ENCODE measurements at regions not wholly inside any gene's neighbourhood (a gene's known extent, or its start where the extent isn't known, plus 50 kb on each side); places are given as distances from the start of the nearest gene placed in this dataset.

DNA sequence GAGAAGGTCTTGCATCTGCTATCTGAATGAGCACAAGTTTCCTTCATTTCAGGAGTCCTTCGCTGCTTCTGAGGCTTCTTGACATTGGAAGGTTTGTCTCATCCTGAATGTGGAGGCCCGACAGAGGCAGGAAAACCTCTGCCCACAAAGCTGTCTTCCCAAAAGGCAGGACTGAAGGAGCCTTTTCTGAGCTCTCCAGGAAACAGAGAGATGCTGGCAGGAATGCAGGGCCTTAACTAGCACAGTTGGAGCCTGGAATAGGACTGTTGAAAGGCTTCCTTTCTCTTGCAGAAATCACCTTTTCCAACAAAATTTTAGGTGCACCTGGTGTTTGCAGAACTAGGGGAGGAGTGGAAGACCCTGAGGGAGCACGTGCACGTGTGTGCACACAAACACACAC is 637.4 kb upstream of the MKI67 start:
- Mint-ChIP-seq H3K4me1 (no peaks in the 10 kb centered on the region), H3K27ac (no peak overlapping the region), H3K9me3 (no peaks in the 10 kb centered on the region), H3K4me3 (no peak overlapping the region), H3K27me3 (ENCODE audit: low read depth, poor library complexity) (peaks cover 4% of the 10 kb centered on the region), H3K36me3 (ENCODE audit: low read depth) (no peaks in the 10 kb centered on the region)
- TF ChIP-seq, protein P1, sequence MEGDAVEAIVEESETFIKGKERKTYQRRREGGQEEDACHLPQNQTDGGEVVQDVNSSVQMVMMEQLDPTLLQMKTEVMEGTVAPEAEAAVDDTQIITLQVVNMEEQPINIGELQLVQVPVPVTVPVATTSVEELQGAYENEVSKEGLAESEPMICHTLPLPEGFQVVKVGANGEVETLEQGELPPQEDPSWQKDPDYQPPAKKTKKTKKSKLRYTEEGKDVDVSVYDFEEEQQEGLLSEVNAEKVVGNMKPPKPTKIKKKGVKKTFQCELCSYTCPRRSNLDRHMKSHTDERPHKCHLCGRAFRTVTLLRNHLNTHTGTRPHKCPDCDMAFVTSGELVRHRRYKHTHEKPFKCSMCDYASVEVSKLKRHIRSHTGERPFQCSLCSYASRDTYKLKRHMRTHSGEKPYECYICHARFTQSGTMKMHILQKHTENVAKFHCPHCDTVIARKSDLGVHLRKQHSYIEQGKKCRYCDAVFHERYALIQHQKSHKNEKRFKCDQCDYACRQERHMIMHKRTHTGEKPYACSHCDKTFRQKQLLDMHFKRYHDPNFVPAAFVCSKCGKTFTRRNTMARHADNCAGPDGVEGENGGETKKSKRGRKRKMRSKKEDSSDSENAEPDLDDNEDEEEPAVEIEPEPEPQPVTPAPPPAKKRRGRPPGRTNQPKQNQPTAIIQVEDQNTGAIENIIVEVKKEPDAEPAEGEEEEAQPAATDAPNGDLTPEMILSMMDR (IDR thresholded peaks at IDR 0.05): no peak
- DNase-seq: no peak

DNA sequence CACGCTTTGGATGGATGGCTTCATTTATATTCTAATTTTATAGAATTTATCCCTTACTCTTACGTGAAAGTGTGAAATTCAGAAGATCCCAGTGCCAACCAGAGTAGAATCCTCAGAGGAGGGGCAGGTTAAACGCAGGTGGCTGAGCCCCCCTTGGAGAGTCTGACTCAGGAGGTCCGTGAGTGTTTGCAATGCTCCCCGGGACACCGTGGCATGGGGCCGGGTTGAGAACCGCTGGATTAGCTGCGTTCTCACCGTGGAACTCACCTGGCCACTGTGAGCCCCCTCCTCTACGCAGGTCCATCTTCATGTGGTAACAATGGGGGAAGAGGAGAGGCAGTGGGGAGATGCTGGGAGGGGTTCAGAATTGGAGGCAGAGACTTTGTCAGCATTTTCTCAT is 638.0 kb upstream of the MKI67 start:
- no peaks in the 10 kb centered on the region for H3K9me3 Mint-ChIP-seq
- no peaks in the 10 kb centered on the region for H3K4me1 Mint-ChIP-seq
- peaks cover 4% of the 10 kb centered on the region for H3K27me3 Mint-ChIP-seq (ENCODE audit: low read depth, poor library complexity)
- no peak for DNase-seq
- no peaks in the 10 kb centered on the region for H3K36me3 Mint-ChIP-seq (ENCODE audit: low read depth)
- TF ChIP-seq, protein P1 (IDR thresholded peaks at IDR 0.05): no peak
- no peak overlapping the region for H3K27ac Mint-ChIP-seq
- no peak overlapping the region for H3K4me3 Mint-ChIP-seq

DNA sequence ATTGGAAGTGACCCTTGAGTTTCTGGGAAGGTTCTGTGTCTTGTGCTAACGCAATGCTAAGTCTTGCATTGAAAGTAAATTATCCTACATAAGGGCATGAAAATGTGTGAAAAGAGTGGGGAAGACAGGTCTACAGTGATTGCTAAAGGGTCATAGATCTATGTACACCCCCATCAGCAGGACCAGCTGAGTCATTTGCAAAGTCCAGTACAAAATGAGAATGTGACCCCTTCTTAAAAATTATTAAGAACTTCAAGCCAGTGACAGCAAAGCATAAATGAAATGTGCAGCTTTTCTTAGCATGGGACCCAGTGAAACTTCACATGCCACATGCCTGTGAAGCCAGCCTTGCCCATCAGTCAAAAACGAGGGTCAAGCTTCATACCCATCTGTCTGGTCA is 640.7 kb upstream of the MKI67 start:
- H3K4me3 Mint-ChIP-seq: no peak overlapping the region
- H3K27ac Mint-ChIP-seq: no peak overlapping the region
- H3K4me1 Mint-ChIP-seq: no peaks in the 10 kb centered on the region
- H3K27me3 Mint-ChIP-seq (ENCODE audit: low read depth, poor library complexity): peaks cover 5% of the 10 kb centered on the region
- no peak for DNase-seq
- peaks cover 7% of the 10 kb centered on the region for H3K9me3 Mint-ChIP-seq
- H3K36me3 Mint-ChIP-seq (ENCODE audit: low read depth): no peaks in the 10 kb centered on the region
- TF ChIP-seq, protein P1 (IDR thresholded peaks at IDR 0.05): no peak

DNA sequence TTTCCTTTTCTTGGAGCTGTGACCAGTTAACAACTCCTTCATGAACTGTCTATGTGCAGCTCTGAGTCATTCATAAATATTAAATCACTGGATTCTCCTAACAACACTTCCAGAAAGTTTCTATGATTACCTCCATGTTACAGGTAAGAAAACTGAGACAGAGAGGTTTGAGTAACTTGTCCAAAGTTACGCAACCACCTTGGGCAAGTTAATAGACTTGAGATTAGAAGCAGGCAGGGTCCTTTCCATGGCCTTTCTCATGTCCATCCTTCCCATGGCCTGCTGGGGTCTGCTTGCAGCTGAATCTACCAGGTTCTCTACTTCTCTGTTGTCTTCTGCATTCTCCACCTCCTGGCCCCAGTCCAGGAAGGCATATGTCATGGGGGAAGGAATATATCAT is 648.8 kb upstream of the MKI67 start:
- peaks cover 14% of the 10 kb centered on the region for H3K27me3 Mint-ChIP-seq (ENCODE audit: low read depth, poor library complexity)
- DNase-seq: no peak
- peaks cover 7% of the 10 kb centered on the region for H3K36me3 Mint-ChIP-seq (ENCODE audit: low read depth)
- H3K27ac Mint-ChIP-seq: no peak overlapping the region
- TF ChIP-seq, protein P1 (IDR thresholded peaks at IDR 0.05): no peak
- H3K4me1 Mint-ChIP-seq: no peaks in the 10 kb centered on the region
- no peak overlapping the region for H3K4me3 Mint-ChIP-seq
- peaks cover 27% of the 10 kb centered on the region for H3K9me3 Mint-ChIP-seq

DNA sequence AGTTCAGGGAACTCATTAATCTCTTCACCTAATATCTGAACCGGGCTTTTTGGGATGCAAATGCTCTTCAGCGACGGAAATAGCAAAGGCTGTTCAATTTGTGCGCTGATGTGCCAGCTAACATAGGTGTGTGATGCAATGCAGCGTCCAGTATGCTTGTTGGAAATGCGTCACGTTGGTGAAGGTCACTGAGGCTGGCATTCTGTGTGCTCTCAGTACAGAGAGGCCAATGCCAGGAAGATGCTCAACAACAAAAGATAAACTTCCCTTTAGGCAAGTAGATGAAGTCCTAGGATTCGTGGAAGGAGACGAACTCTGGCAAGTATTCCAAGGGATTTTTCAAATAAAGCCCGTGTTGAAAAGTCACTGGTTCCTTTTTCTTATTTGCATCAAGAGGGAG is 649.5 kb upstream of the MKI67 start:
- Mint-ChIP-seq H3K27me3 (ENCODE audit: low read depth, poor library complexity) (peaks cover 14% of the 10 kb centered on the region), H3K9me3 (peaks cover 27% of the 10 kb centered on the region), H3K36me3 (ENCODE audit: low read depth) (peaks cover 7% of the 10 kb centered on the region), H3K27ac (no peak overlapping the region), H3K4me3 (no peak overlapping the region), H3K4me1 (no peaks in the 10 kb centered on the region)
- DNase-seq: no peak
- TF ChIP-seq, protein P1 (IDR thresholded peaks at IDR 0.05): no peak

DNA sequence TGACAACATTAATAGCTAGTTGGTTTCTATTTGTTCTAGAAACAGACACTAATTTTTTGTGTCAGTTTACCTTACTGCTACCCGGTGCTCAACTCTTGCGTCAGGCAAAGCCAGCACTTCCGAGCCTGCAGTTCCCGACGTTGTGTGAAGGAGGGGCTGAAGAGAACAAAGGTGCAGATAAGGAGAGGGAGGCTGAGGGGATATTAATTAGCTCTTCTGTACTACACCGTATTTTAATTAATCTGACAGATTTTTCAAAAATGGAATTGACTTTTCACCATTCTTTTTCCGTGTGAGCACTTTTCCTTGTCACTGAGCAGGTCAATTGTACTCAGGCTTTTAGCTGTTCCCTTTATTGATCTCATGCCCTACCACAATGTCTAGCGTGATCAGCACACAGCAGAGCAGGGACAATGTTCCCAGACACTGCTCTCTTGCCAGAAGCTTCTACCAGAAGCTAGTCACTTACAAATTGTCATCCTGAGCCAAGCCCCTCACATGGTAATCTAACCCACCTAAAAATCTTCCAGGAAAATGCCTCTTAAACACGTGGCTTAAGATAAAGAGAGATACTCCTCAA is 650.5 kb upstream of the MKI67 start:
- Mint-ChIP-seq H3K4me1 (no peaks in the 10 kb centered on the region), H3K27ac (no peak overlapping the region), H3K36me3 (ENCODE audit: low read depth) (peaks cover 7% of the 10 kb centered on the region), H3K9me3 (peaks cover 22% of the 10 kb centered on the region), H3K4me3 (no peak overlapping the region), H3K27me3 (ENCODE audit: low read depth, poor library complexity) (peaks cover 14% of the 10 kb centered on the region)
- no peak for DNase-seq
- TF ChIP-seq, protein P1 (IDR thresholded peaks at IDR 0.05): no peak
